SK-N-MC (cell line): ENCODE measurements at regions not wholly inside any gene's neighbourhood (a gene's known extent, or its start where the extent isn't known, plus 50 kb on each side); places are given as distances from the start of the nearest gene placed in this dataset.
"Not testable (repeated sequence)": the region's sequence is repeated elsewhere in the genome, so short reads cannot be mapped to it uniquely, and the experiment has no call there.

Experiments
- DNase-seq: peaks from one replicate; pipeline ENCODE4 v3.0.0-alpha.2; 2011; ENCODE audit warnings: low read depth, low spot score
- H3K27ac ChIP-seq: fragments of 200-600 bp; sonication (generic); 2 replicates; pipeline ENCODE4 v1.5.1; 2016; ENCODE audit warnings: mixed run types
- H3K36me3 ChIP-seq: fragments of 200-600 bp; sonication (generic); 2 replicates; pipeline ENCODE4 v1.6.1; 2017; ENCODE audit warnings: antibody characterized with exemption, low read length, mixed read lengths; ENCODE audit not compliant: insufficient read depth
- H3K4me3 ChIP-seq: fragments of 200-600 bp; sonication (generic); 2 replicates; pipeline ENCODE4 v1.5.1; 2016
- H3K9ac ChIP-seq: fragments of 200-600 bp; sonication (generic); 2 replicates; pipeline ENCODE4 v1.8.0; 2017; ENCODE audit warnings: mixed run types, mixed read lengths; ENCODE audit not compliant: insufficient read length
- H3K9me3 ChIP-seq: fragments of 200-600 bp; sonication (generic); 2 replicates; pipeline ENCODE4 v1.6.1; 2017; ENCODE audit warnings: low read depth, mild to moderate bottlenecking, antibody characterized with exemption, low read length, moderate library complexity, mixed read lengths
- EZH2 ChIP-seq: fragments of 200-600 bp; sonication (generic); IDR thresholded peaks from one replicate; pipeline ENCODE4 v1.6.1; 2017; ENCODE audit warnings: antibody characterized with exemption
- FOXP2 ChIP-seq: optimal IDR thresholded peaks from 2 replicates; pipeline ENCODE3; 2011; ENCODE audit warnings: mild to moderate bottlenecking, moderate library complexity; ENCODE audit not compliant: insufficient read depth; ENCODE audit errors: extremely low read length, control extremely low read depth
- POLR2AphosphoS5 ChIP-seq: IDR thresholded peaks from 2 replicates; pipeline ENCODE4 v1.6.1; 2012; ENCODE audit warnings: mild to moderate bottlenecking, low read depth, low read length, borderline replicate concordance

DNA sequence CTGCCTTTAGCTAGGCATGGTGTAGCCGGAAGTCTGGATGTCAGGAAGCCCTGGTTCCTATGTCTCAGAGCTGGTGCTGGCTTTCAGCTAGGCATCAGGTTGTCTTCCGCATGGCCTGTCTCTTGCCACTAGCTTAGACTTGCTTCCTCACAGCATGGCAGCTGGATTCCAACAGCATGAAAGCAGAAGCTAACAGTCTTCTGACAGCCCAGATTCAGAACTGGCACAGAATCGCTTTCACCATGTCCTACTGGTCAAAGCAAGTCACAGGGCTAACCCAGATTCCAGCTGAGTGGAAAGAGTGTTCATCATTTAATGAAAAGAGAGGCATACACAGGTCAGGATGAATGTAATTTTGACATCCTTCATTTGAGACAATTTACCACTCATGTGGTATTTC lies 1050.5 kb downstream of the ROBO2 start:
- H3K9ac ChIP-seq: no peak overlapping the region
- no peak overlapping the region for H3K4me3 ChIP-seq
- H3K36me3 ChIP-seq: no peaks in the 10 kb centered on the region
- TF ChIP-seq FOXP2 (no peak), EZH2 (no peak), POLR2AphosphoS5 (no peak)
- H3K9me3 ChIP-seq: no peaks in the 10 kb centered on the region
- H3K27ac ChIP-seq: no peak overlapping the region
- DNase-seq: no peak

DNA sequence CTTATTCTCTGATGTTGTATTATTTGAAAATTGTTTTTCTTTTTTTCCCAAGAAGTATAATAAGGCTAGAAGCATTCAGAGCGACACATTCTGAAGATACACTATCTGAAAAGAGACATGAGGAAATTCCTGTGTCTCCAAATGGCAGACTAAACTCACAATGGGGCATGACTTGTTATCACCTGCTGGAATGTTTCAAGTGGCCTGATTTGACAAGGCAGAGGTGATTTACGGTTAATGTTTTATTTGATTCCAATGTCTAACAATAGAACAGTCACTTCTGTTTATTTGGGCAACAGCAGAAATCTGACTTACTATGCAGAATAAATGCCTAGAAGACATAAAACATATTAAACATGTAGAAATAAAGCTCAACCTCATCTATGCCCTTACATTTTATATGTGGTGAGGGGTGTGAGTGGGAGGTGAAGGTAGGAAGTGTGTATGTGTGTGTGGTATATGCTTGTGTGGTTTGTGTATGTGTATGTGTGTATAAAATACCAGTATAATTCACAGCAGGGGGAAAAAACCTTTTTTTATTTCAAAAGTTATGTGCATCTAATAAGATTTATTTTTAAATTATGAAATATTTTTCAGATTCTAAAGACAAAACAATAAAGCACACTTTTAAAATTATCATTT lies 1051.7 kb downstream of the ROBO2 start:
- no peaks in the 10 kb centered on the region for H3K9me3 ChIP-seq
- no peak overlapping the region for H3K4me3 ChIP-seq
- TF ChIP-seq EZH2 (no peak), POLR2AphosphoS5 (no peak), FOXP2 (no peak)
- H3K9ac ChIP-seq: no peak overlapping the region
- no peaks in the 10 kb centered on the region for H3K36me3 ChIP-seq
- no peak overlapping the region for H3K27ac ChIP-seq
- no peak for DNase-seq

DNA sequence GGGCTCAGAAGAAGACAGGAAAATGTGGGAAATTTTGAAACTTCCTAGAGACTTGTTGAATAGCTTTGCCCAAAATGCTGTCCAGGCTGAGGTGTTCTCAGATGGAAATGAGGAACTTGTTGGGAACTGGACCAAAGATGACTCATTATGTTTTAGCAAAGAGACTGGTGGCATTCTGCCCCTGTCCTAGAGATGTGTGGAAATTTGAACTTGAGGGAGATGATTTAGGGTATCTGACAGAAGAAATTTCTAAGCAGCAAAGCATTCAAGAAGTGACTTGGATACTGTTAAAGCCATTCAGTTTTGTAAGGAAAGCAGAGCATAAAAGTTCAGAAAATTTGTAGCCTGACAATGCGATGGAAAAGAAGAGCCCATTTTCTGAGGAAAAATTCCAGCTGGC lies 1052.7 kb downstream of the ROBO2 start:
- not testable (repeated sequence) for H3K36me3 ChIP-seq, H3K4me3 ChIP-seq, H3K9me3 ChIP-seq, DNase-seq, H3K27ac ChIP-seq, H3K9ac ChIP-seq

DNA sequence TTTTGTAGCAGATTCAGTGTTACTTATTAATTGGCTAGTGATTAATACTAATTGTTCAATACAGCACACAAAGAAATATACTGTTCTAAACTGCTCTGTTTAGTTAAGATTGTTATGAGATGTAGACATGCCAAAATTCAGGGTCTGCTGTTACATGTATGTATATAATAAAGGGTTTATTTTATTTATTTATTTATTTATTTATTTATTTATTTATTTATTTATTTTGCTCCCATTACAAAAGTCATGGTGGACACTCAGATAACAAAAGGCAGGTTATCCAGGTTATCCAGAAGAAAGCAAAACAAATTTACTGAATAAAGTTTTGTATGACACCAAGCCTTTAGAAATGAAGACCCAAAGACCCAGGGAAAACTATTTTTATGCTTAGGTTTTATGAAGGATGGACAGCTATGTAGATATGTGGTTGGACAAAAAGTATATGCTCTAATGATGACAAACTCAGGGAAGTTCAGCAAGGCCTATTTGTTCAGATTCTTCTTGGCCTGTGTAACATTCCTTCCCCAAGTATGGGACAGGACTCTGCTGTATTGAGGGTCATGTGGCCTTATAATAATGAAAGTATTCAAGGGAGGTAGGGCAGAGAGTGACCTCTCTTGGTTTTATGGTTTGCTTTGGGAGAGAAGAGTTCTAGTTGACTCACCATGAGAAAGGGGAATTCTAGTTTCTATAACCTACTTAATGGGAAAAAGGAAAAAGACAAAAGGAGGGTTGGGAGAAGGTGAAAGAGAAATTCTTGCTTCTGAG lies 1056.8 kb downstream of the ROBO2 start:
- DNase-seq: no peak
- no peak overlapping the region for H3K9ac ChIP-seq
- no peaks in the 10 kb centered on the region for H3K9me3 ChIP-seq
- H3K4me3 ChIP-seq: no peak overlapping the region
- H3K36me3 ChIP-seq: no peaks in the 10 kb centered on the region
- TF ChIP-seq FOXP2 (no peak), EZH2 (no peak), POLR2AphosphoS5 (no peak)
- H3K27ac ChIP-seq: no peak overlapping the region

DNA sequence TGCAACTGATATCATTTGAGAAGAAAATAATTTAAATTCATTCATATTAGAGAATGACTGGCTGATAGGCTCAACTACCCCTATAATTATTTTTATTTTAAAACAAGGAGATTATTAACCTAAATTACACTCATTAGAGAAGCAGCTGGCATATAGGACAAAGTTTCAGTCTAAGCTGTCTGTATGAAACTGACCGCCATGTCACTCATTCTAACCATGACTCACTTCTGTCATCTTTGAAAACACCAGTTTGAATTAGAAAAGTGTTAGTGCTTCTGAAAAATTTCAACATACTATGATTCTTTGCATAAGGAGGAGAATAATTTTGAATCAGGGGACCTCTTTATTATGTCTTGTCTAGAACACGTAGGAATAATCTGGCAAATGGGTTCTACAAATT lies 1058.5 kb downstream of the ROBO2 start:
- TF ChIP-seq POLR2AphosphoS5 (no peak), FOXP2 (no peak), EZH2 (no peak)
- H3K9ac ChIP-seq: no peak overlapping the region
- no peaks in the 10 kb centered on the region for H3K9me3 ChIP-seq
- DNase-seq: no peak
- no peaks in the 10 kb centered on the region for H3K36me3 ChIP-seq
- H3K27ac ChIP-seq: no peak overlapping the region
- no peak overlapping the region for H3K4me3 ChIP-seq

DNA sequence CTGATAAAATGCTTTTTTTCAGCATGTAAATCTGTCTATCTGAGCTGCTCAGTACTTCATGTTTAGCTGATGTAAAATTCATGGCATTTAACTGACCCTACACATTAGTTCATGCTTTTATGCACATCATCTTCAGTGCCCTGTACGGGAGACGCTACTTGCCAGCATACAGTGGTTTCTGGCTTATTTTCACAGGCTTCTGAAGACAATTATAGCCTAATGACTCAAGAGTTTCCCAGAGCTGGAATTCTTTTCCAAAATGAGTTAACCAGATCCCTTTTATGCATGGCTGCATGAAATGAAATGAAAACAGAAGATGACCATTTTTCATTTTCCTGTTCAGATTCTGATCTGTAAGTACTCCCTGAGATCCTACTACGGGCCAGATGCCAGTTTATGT lies 1061.5 kb downstream of the ROBO2 start:
- Histone ChIP-seq H3K4me3 (no peak overlapping the region), H3K27ac (no peak overlapping the region), H3K9me3 (no peaks in the 10 kb centered on the region), H3K9ac (no peak overlapping the region), H3K36me3 (no peaks in the 10 kb centered on the region)
- no peak for DNase-seq
- TF ChIP-seq FOXP2 (no peak), EZH2 (no peak), POLR2AphosphoS5 (no peak)

DNA sequence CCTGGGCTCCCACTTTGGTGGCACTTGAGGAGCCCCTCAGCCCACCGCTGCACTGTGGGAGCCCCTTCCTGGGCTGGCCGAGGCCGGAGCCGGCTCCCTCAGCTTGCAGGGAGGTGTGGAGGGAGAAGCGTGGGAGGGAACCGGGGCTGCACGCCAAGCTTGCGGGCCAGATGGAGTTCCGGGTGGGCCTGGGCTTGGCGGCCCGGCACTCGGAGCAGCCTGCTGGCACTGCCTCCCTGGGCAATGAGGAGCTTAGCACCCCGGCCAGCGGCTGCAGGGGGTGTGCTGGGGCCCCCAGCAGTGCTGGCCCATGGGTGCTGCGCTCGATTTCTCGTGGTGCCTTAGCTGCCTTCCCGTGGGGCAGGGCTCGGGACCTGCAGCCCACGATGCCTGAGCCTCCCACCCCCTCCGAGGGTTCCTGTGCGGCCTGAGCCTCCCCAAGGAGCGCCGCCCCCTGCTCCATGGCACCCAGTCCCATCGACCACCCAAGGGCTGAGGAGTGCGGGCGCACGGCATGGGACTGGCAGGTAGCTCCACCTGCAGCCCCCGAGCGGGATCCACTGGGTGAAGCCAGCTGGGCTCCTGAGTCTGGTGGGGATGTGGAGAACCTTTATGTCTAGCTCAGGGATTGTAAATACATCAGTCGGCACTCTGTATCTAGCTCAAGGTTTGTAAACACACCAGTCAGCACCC lies 1068.5 kb downstream of the ROBO2 start:
- not testable (repeated sequence) for H3K4me3 ChIP-seq, H3K9me3 ChIP-seq, H3K9ac ChIP-seq, H3K36me3 ChIP-seq, H3K27ac ChIP-seq, DNase-seq

DNA sequence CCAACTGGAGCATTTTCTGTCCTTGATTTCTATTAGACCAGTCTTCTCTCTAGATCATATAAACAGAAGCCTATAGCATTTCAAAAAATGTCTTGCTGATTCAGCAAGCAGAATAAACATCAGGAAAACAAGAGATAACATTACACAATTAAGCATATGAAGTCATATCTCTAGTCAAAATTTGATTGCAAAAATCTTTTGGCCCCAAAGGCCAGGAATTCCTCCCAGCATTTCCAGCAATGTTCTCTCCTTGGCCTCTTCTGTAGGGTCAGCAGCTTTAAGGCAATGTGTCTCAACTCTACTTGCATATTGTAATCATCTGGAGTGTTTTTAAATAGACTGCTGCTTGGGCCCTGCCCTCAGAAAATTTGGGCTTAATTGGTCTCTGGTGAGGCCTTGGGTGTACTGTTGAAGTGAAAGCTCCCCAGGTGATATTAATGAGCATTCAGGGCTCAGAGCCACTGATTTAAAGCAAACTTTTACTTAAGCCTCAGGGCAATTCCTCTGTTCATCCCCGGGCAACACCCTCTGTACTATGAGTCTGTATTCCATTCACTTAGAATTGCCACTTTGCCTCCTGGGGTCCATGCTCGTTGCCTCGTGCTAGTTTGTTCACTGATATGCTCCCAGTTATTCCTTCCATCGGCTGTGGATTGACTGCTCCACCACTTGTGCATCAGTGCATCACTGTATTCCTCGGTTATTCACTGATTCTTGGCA lies 1072.6 kb downstream of the ROBO2 start:
- peak overlapping the region; percentile 12; the same call in 1 of the 2 replicates for H3K4me3 ChIP-seq
- DNase-seq: no peak
- TF ChIP-seq FOXP2 (no peak), POLR2AphosphoS5 (no peak), EZH2 (no peak)
- no peaks in the 10 kb centered on the region for H3K36me3 ChIP-seq
- peak overlapping the region; percentile 25; the same call in 1 of the 2 replicates for H3K27ac ChIP-seq
- no peaks in the 10 kb centered on the region for H3K9me3 ChIP-seq
- no peak overlapping the region for H3K9ac ChIP-seq
